SK-N-SH treated with all-trans-retinoic acid at 6 μM for 48 hours (cell line): ENCODE measurements at regions not wholly inside any gene's neighbourhood (a gene's known extent, or its start where the extent isn't known, plus 50 kb on each side); places are given as distances from the start of the nearest gene placed in this dataset.
"Not testable (repeated sequence)": the region's sequence is repeated elsewhere in the genome, so short reads cannot be mapped to it uniquely, and the experiment has no call there.

Experiments used
- BACH2 ChIP-seq: fragments of 250-450 bp; sonication (Bioruptor Pico); IDR thresholded peaks from 2 replicates; pipeline ENCODE4 v1.9.0; 2021; ENCODE audit warnings: mild to moderate bottlenecking, borderline replicate concordance
- CSDC2 ChIP-seq: fragments of 250-450 bp; sonication (Bioruptor Pico); IDR thresholded peaks from 2 replicates; pipeline ENCODE4 v1.5.0; 2020; ENCODE audit warnings: mild to moderate bottlenecking, moderate library complexity
- CSRNP3 ChIP-seq: fragments of 250-450 bp; sonication (Bioruptor Pico); IDR thresholded peaks from 2 replicates; pipeline ENCODE4 v1.5.1; 2021; ENCODE audit warnings: mild to moderate bottlenecking, moderate library complexity
- GLIS3 ChIP-seq: fragments of 250-450 bp; sonication (Bioruptor Pico); IDR thresholded peaks from 2 replicates; pipeline ENCODE4 v1.5.0; 2020; ENCODE audit warnings: mild to moderate bottlenecking, moderate library complexity
- ISL1 ChIP-seq: fragments of 250-450 bp; sonication (Bioruptor Pico); IDR thresholded peaks from 2 replicates; pipeline ENCODE4 v2.1.2; 2022; ENCODE audit warnings: mild to moderate bottlenecking, moderate library complexity
- PATZ1 ChIP-seq: fragments of 250-450 bp; sonication (Bioruptor Pico); IDR thresholded peaks from 2 replicates; pipeline ENCODE4 v1.8.0; 2020; ENCODE audit warnings: mild to moderate bottlenecking, moderate library complexity, borderline replicate concordance
- RARB ChIP-seq: fragments of 250-450 bp; sonication (Bioruptor Pico); IDR thresholded peaks from 2 replicates; pipeline ENCODE4 v1.8.0; 2021; ENCODE audit warnings: mild to moderate bottlenecking, moderate library complexity
- TCF4 ChIP-seq: fragments of 250-450 bp; sonication (Bioruptor Pico); IDR thresholded peaks from 2 replicates; pipeline ENCODE4 v1.8.0; 2021; ENCODE audit warnings: mild to moderate bottlenecking, moderate library complexity, borderline replicate concordance
- TOX ChIP-seq: fragments of 250-450 bp; sonication (Bioruptor Pico); IDR thresholded peaks from 2 replicates; pipeline ENCODE4 v1.8.0; 2021; ENCODE audit warnings: mild to moderate bottlenecking, moderate library complexity, borderline replicate concordance
- ZFP3 ChIP-seq: fragments of 250-450 bp; sonication (Bioruptor Pico); IDR thresholded peaks from 2 replicates; pipeline ENCODE4 v1.5.0; 2020; ENCODE audit warnings: mild to moderate bottlenecking, moderate library complexity
- ZNF565 ChIP-seq: fragments of 450-650 bp; formaldehyde crosslinking; conservative IDR thresholded peaks from 2 replicates; pipeline ENCODE4 v1.5.0; 2020; ENCODE audit warnings: low read depth, mild to moderate bottlenecking, moderate library complexity
- TF ChIP-seq, protein P1 (sequence below): fragments of 250-450 bp; sonication (Bioruptor Pico); IDR thresholded peaks from 2 replicates; pipeline ENCODE4 v1.8.0; 2021; ENCODE audit warnings: low read depth, mild to moderate bottlenecking, moderate library complexity, borderline replicate concordance
- TF ChIP-seq, protein P2 (sequence below): fragments of 250-450 bp; sonication (Bioruptor Pico); IDR thresholded peaks from 2 replicates; pipeline ENCODE4 v1.5.1; 2020; ENCODE audit warnings: low read depth, mild to moderate bottlenecking, moderate library complexity

DNA sequence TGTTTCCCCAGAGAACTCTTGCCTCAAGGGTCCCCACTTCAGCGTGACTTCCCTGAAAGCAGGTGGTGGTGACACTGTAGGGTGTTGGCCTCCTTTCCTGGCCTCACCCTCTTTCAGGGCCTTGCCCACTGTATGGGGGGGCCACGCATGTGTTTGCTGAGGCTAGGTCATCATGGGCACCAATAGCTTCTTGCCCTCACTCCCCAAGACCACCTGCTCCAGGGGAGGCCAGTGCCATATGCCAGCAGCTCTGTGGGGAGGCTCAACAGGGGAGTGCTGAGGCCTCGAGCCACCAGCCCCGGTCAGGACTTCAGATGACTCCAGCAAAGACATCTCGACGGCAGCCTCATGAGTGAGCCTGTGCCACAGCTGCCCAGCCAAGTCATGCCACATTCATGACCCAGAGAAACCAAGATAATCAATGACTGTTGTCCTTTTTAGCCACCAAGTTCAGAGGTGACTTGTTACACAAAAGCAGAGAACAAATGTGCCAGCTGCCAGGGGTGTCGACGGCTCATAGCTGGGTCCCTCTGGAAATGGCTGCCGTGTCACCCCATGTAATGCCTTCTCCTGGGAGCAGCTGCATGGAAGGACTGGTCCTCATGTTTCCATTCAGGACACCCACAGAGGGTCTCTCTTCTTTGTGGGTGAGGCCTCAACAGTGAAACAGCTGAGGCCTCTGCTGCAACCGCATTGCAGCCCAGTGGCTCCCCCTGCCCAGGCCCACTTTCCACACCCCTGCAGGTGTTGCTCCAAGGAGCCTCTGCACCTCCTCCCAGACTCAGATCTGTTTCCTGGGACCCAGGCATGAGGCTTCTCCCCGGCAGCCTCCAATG, 162.2 kb downstream of the LAT start:
- TF ChIP-seq TCF4 (CRISPR knock-in tag); ZFP3; PATZ1 (CRISPR knock-in tag); BACH2; CSRNP3 (CRISPR knock-in tag); RARB (CRISPR knock-in tag); ZNF565 (CRISPR knock-in tag); GLIS3 (CRISPR knock-in tag); ISL1 (CRISPR knock-in tag); CSDC2 (CRISPR knock-in tag); TOX (CRISPR knock-in tag): not testable (repeated sequence)
- TF ChIP-seq, protein P1, sequence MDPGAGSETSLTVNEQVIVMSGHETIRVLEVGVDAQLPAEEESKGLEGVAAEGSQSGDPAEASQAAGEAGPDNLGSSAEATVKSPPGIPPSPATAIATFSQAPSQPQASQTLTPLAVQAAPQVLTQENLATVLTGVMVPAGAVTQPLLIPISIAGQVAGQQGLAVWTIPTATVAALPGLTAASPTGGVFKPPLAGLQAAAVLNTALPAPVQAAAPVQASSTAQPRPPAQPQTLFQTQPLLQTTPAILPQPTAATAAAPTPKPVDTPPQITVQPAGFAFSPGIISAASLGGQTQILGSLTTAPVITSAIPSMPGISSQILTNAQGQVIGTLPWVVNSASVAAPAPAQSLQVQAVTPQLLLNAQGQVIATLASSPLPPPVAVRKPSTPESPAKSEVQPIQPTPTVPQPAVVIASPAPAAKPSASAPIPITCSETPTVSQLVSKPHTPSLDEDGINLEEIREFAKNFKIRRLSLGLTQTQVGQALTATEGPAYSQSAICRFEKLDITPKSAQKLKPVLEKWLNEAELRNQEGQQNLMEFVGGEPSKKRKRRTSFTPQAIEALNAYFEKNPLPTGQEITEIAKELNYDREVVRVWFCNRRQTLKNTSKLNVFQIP, result not testable (repeated sequence)
- TF ChIP-seq, protein P2, sequence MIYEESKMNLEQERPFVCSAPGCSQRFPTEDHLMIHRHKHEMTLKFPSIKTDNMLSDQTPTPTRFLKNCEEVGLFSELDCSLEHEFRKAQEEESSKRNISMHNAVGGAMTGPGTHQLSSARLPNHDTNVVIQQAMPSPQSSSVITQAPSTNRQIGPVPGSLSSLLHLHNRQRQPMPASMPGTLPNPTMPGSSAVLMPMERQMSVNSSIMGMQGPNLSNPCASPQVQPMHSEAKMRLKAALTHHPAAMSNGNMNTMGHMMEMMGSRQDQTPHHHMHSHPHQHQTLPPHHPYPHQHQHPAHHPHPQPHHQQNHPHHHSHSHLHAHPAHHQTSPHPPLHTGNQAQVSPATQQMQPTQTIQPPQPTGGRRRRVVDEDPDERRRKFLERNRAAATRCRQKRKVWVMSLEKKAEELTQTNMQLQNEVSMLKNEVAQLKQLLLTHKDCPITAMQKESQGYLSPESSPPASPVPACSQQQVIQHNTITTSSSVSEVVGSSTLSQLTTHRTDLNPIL (CRISPR knock-in tag), result not testable (repeated sequence)
